ENCODE measurements at regions not wholly inside any gene's neighbourhood (a gene's known extent, or its start where the extent isn't known, plus 50 kb on each side); places are given as distances from the start of the nearest gene placed in this dataset.
A peak's percentile ranks its signal among the peaks of the same experiment; 100 is the strongest.

DNA sequence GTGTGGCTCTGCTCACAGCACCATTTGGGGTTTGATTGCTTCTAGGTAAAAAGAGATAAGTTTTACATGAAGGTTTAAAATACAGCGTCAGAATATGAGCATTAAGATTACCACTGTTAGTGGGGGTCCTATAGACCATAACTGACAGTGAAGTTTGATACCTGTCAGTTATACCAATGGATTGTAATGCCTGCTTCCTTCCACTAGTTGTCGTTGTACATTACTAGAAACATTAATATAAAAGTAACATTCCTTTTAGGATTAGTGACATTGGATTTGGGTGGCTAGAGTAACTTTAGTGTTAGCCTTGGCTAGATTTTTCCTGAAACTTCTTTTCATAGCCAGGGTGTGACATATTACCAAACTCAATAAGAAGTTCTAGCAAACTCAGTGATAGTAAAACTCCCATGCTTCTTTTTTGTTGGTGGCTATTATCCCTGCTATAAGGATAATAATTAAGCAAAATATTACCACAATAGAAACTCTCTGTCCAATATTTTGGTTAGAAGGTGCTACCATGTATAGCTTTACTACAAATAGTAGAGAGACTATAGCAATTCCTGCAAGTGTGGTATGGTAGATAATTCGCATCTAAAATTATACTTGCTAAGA lies 57.1 kb downstream of the FAM181B start:
- no peak for DNase-seq

- no peak for DNase-seq
Observed at GRCh38 chr11:82675838-82676237, 57.8 kb downstream of the FAM181B start.

DNA sequence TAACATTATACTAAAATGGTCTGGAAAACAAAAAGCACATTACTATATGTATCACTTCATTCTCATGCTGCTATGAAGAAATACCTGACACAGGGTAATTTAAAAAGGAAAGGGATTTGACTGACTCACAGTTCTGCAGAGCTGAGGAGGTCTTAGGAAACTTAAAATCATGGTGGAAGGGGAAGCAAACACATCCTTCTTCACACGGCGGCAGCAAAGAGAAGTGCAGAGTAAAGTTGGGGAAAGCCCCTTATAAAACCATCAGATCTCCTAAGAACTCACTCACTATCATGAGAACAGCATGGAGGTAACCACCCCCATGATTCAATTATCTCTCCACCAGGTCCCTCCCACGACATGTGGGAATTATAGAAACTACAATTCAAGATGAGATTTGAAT lies 60.0 kb downstream of the FAM181B start:
- no peak for DNase-seq

- no peak for DNase-seq
Observed at GRCh38 chr11:82671451-82671850, 62.2 kb downstream of the FAM181B start.

- DNase-seq: no peak
Observed at GRCh38 chr11:82663535-82663934, 70.1 kb downstream of the FAM181B start.

- no peak for DNase-seq
Observed at GRCh38 chr11:82653752-82654151, 79.9 kb downstream of the FAM181B start.

DNA sequence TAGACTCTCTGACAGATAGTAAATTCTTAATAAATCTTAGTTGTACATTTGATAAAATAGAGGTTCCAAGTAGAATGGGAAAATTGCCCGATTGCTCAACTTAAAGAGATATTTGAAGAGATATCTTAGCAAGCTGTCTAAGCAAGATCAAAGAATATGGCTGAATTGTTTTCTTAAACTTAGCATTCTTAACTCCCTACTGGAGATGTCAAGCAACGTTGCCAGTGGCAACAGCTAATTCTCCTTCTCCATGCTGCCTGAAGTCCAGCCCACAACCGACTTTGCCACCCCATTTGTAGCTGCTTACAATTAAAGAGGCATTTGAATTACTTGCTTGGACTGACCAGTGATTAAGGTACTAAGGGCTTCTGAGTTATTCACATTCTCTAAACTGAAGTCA lies 94.4 kb downstream of the FAM181B start:
- DNase-seq: no peak

- no peak for DNase-seq
Observed at GRCh38 chr11:82636615-82637014, 97.0 kb downstream of the FAM181B start.

DNA sequence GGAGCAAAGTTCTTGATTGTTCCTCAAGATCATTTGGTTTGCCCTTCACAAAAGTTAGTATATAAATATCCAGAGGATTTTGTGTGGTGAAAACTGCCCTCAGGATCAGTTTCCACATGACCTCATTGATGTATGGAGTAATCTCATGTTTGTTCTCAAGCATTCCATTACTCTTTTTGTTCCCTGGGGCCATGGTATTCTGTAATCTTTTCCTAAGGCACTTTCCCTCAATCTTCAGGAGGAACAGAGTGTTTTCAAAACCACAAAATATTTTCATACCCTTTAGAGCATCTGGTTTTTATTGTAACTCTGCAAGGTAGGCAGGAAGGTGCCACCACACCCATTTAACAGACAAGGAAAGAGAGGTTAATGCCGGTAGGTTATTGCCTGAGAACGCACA lies 99.6 kb downstream of the FAM181B start:
- DNase-seq: no peak

DNA sequence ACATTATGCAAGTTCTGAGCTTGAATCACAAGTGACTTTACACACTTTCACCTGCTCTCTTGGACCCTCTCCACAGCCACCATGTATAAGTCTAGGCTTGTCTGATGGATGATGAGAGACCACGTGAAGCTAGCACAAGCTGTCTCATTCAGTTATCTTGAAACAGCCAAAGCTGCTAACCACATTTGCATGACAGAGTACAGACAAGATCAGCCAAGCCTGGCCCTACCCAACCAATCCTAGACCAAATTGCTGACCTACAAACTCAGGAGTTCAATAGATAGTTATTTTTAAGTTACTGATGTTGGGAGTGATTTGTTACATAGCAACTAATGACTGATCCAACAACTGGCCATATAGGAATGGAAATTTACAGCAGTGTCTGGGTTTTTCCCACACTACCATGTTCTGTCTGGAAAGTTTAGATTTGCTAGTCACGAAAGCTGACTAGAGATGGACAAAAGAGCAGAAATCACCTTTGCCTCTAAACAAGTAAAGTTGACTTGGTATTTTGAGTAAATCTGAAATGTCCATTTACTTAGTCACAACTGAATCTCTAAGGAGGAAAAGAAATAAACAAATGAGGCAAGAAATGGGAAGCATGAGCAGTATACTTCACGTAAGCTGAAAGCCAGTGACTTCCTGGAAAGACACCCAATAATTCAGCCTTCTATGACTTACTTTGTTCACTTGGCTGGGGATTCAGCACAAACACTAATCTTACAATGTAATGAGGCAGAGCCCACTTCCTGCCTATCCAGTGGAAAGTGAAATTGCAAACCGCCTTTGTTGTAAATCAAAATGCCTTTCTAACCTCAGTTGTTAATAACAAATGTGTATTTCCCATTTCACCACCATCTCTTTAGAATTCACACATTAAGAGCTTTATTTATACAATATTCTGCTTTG lies 101.7 kb downstream of the FAM181B start:
- no peak for DNase-seq

GRCh38 chr11:82610671-82611070 lies 123.0 kb downstream of the FAM181B start:
- no peak for DNase-seq

- no peak for DNase-seq
Observed at GRCh38 chr11:82606738-82607137, 126.9 kb downstream of the FAM181B start.

GRCh38 chr11:82601711-82602110 lies 132.0 kb downstream of the FAM181B start:
- no peak for DNase-seq

DNA sequence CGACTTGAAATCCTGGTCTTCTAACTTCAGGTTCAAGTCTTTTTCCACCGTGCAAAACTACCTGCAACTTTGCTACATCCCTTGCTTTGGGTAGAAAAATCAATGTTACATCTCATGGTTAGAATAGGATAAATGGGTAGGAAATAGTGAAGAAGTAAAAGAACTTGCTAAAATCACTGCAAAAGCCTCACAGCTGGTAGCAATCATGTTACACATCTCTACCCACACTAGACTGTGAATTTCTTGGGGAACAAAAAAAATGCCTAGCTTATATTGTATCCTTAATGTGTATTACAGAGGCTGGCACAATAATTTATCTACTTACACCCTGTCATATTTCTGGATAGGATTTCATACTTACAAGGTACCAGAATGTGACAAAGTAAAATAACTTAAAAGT lies 133.8 kb downstream of the FAM181B start:
- no peak for DNase-seq

GRCh38 chr11:82586581-82586980 lies 147.1 kb downstream of the FAM181B start:
- DNase-seq: no peak

- peak; percentile 25 for DNase-seq
Observed at GRCh38 chr11:82577246-82577645, 156.4 kb downstream of the FAM181B start.

DNA sequence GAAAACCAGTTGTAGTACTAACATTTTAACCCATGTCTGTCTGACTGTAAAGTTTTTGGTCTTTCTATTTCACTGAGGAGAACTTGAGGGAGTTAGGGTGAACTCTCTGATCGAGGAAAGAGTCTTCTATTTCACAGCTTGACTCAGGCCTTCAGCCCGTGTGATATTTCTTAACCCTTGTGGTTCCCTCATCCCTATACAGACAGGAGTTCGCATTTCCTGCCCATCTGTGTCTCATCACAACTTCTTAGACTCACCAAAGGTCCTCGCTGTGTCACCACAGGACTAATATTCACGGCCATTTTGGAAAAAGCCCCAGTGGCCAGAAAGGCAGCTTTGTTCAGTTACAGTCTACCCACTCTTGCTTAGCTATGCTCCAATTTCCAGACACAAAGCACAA lies 172.8 kb downstream of the FAM181B start:
- DNase-seq: no peak

GRCh38 chr11:82559609-82560008 lies 174.1 kb downstream of the FAM181B start:
- DNase-seq: no peak

DNA sequence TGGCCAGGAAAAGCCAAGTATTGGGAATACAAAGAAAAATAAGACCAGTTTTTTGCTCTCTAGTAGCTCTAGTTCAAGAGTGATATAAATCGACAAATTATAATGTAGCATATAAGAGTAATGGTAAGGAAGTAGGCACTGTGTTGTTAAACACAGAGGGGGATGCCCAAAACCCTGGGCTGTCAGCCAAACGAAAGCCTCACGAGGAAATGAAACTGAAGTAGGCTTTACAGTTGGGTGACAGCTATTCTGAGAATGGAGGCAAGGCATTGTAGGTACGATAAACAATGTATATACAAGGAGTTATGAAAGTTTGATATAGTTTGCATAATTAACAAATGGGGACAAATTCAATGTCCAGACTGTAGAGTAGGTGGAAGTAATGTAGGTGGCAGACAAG lies 176.4 kb downstream of the FAM181B start:
- DNase-seq: no peak

GRCh38 chr11:82556210-82556609 lies 177.5 kb downstream of the FAM181B start:
- no peak for DNase-seq

GRCh38 chr11:82546661-82547557 lies 186.8 kb downstream of the FAM181B start:
- DNase-seq: peak; percentile 25

- no peak for DNase-seq
Observed at GRCh38 chr11:82539669-82540068, 194.0 kb downstream of the FAM181B start.

- DNase-seq: no peak
Observed at GRCh38 chr11:82536706-82537105, 197.0 kb downstream of the FAM181B start.

Measured in right hindlimb (tissue), 1 donor.